Neural progenitor cell (in vitro differentiated cells): ENCODE measurements at regions not wholly inside any gene's neighbourhood (a gene's known extent, or its start where the extent isn't known, plus 50 kb on each side); places are given as distances from the start of the nearest gene placed in this dataset.

ENCODE experiments used
- DNase-seq: peaks from one replicate; pipeline ENCODE4 v3.0.0-alpha.2; 2016; ENCODE audit warnings: low spot score
- H2AFZ ChIP-seq: fragments of 200-600 bp; sonication (generic); replicated peaks from 2 replicates; pipeline ENCODE4 v1.6.1; 2016; ENCODE audit warnings: antibody characterized with exemption
- H3F3A ChIP-seq: fragments of 200-600 bp; sonication (generic); 2 replicates; pipeline ENCODE4 v1.6.1; 2016; ENCODE audit warnings: antibody characterized with exemption, low read depth
- H3K27ac ChIP-seq: fragments of 200-600 bp; sonication (generic); 2 replicates; pipeline ENCODE4 v1.5.1; 2016; ENCODE audit warnings: mild to moderate bottlenecking
- H3K27me3 ChIP-seq: fragments of 200-600 bp; sonication (generic); 2 replicates; pipeline ENCODE4 v1.6.1; 2016; ENCODE audit warnings: mild to moderate bottlenecking, moderate library complexity
- H3K36me3 ChIP-seq: fragments of 200-600 bp; sonication (generic); 2 replicates; pipeline ENCODE4 v1.5.1; 2016
- H3K4me1 ChIP-seq: fragments of 200-600 bp; sonication (generic); 2 replicates; pipeline ENCODE4 v1.6.1; 2016; ENCODE audit warnings: mixed run types
- H3K4me2 ChIP-seq: fragments of 200-600 bp; sonication (generic); 2 replicates; pipeline ENCODE4 v1.6.1; 2016
- H3K4me3 ChIP-seq: fragments of 200-600 bp; sonication (generic); 2 replicates; pipeline ENCODE4 v1.5.1; 2016
- H3K79me2 ChIP-seq: fragments of 200-600 bp; sonication (generic); 2 replicates; pipeline ENCODE4 v1.6.1; 2016; ENCODE audit warnings: low read depth
- H3K9ac ChIP-seq: fragments of 200-600 bp; sonication (generic); 2 replicates; pipeline ENCODE4 v1.6.1; 2016
- H3K9me3 ChIP-seq: fragments of 200-600 bp; sonication (generic); 2 replicates; pipeline ENCODE4 v1.5.1; 2016; ENCODE audit warnings: low read depth
- H4K20me1 ChIP-seq: fragments of 200-600 bp; sonication (generic); 2 replicates; pipeline ENCODE4 v1.6.1; 2016; ENCODE audit warnings: low read depth
- H3K27ac Mint-ChIP-seq: 3 replicates; pipeline ENCODE4 v1.8.0; 2021; ENCODE audit warnings: mixed read lengths
- H3K27me3 Mint-ChIP-seq: 2 replicates; pipeline ENCODE4 v1.8.0; 2022; ENCODE audit warnings: low read depth, mild to moderate bottlenecking, inconsistent platforms, moderate library complexity, mixed read lengths; ENCODE audit not compliant: insufficient read depth
- H3K36me3 Mint-ChIP-seq: 3 replicates; pipeline ENCODE4 v1.8.0; 2021; ENCODE audit warnings: mixed read lengths
- H3K4me1 Mint-ChIP-seq: 3 replicates; pipeline ENCODE4 v1.8.0; 2021; ENCODE audit warnings: mixed read lengths
- H3K4me3 Mint-ChIP-seq: 3 replicates; pipeline ENCODE4 v1.8.0; 2021; ENCODE audit warnings: mild to moderate bottlenecking, moderate library complexity, mixed read lengths
- H3K9me3 Mint-ChIP-seq: 3 replicates; pipeline ENCODE4 v1.8.0; 2020; ENCODE audit warnings: mixed read lengths
- EZH2 ChIP-seq: fragments of 200-600 bp; sonication (generic); IDR thresholded peaks from 2 replicates; pipeline ENCODE4 v1.6.1; 2017; ENCODE audit warnings: antibody characterized with exemption, mild to moderate bottlenecking, moderate library complexity
- EZH2phosphoT487 ChIP-seq: fragments of 200-600 bp; sonication (generic); IDR thresholded peaks from 2 replicates; pipeline ENCODE4 v1.6.1; 2017; ENCODE audit warnings: antibody characterized with exemption
- TF ChIP-seq, protein P1 (sequence below): fragments of 200-600 bp; sonication (generic); IDR thresholded peaks from 2 replicates; pipeline ENCODE4 v1.5.1; 2017; ENCODE audit warnings: antibody characterized with exemption, mild to moderate bottlenecking

DNA sequence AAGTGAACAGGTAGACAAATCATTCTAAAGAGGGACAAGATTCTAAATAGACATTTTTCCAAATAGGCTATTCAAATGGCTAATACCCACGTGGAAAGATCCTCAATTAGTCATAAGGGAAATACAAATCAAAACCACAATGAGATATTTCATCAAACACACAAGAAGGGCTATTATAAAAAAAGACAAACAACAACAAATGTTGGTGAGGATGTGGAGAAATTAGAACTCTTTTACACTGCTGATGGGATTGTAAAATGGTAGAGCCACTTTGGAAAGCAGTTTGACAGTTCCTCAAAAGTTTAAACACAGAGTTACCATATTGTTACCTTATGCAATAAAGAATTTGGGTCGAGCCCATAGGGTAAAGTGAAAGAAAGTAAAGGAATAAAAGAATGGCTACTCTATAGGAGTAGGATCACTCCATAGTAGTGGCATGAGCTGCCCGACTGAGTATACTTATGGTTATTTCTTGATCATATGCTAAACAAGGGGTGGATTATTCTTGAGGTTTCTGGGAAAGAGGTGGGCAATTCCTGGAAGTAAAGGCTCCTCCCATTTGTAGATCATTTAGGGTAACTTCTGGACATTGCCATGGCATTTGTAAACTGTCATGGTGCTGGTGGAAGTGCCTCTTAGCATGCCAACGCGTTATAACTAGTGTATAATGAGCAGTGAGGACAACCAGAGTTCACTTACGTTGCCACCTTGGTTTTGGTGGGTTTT is 58.9 kb upstream of the FAM9C start:
- Histone ChIP-seq H3K9ac (no peak overlapping the region), H3K36me3 (no peaks in the 10 kb centered on the region), H2AFZ (no peak overlapping the region), H3K9me3 (no peaks in the 10 kb centered on the region), H3K4me1 (peaks cover 5% of the 10 kb centered on the region), H3K4me2 (no peak overlapping the region), H3K79me2 (no peaks in the 10 kb centered on the region), H3K27me3 (no peaks in the 10 kb centered on the region), H3F3A (no peaks in the 10 kb centered on the region), H3K27ac (no peak overlapping the region), H4K20me1 (no peaks in the 10 kb centered on the region), H3K4me3 (no peak overlapping the region)
- TF ChIP-seq EZH2 (no peak), EZH2phosphoT487 (no peak)
- TF ChIP-seq, protein P1, sequence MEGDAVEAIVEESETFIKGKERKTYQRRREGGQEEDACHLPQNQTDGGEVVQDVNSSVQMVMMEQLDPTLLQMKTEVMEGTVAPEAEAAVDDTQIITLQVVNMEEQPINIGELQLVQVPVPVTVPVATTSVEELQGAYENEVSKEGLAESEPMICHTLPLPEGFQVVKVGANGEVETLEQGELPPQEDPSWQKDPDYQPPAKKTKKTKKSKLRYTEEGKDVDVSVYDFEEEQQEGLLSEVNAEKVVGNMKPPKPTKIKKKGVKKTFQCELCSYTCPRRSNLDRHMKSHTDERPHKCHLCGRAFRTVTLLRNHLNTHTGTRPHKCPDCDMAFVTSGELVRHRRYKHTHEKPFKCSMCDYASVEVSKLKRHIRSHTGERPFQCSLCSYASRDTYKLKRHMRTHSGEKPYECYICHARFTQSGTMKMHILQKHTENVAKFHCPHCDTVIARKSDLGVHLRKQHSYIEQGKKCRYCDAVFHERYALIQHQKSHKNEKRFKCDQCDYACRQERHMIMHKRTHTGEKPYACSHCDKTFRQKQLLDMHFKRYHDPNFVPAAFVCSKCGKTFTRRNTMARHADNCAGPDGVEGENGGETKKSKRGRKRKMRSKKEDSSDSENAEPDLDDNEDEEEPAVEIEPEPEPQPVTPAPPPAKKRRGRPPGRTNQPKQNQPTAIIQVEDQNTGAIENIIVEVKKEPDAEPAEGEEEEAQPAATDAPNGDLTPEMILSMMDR = no peak
- no peak overlapping the region for H3K4me3 Mint-ChIP-seq
- H3K9me3 Mint-ChIP-seq = peaks cover 11% of the 10 kb centered on the region
- H3K4me1 Mint-ChIP-seq = peaks cover 8% of the 10 kb centered on the region
- no peaks in the 10 kb centered on the region for H3K36me3 Mint-ChIP-seq
- H3K27me3 Mint-ChIP-seq = peaks cover 2% of the 10 kb centered on the region
- no peak overlapping the region for H3K27ac Mint-ChIP-seq
- no peak for DNase-seq

DNA sequence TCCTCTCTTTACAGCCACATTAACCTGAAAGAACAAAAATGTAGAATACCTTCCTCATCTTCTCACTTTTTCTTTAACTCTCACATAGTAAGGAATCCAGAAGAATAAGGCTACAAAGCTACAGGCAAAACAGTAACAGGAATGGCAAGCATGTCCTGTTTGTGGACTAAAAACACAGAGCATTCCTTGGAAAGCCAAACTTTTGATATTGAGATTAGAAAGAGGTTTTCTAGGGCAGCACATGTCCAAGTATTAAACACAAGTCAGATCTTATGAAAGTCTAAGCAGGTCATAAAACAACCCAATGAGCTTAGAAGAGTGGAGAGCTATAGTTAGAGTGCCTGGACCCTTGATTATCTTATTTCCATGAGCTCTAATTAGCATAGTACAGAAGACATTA is 58.2 kb upstream of the FAM9C start:
- H3K4me1 Mint-ChIP-seq = peaks cover 8% of the 10 kb centered on the region
- H3K9me3 Mint-ChIP-seq = peaks cover 11% of the 10 kb centered on the region
- no peak overlapping the region for H3K4me2 ChIP-seq

DNA sequence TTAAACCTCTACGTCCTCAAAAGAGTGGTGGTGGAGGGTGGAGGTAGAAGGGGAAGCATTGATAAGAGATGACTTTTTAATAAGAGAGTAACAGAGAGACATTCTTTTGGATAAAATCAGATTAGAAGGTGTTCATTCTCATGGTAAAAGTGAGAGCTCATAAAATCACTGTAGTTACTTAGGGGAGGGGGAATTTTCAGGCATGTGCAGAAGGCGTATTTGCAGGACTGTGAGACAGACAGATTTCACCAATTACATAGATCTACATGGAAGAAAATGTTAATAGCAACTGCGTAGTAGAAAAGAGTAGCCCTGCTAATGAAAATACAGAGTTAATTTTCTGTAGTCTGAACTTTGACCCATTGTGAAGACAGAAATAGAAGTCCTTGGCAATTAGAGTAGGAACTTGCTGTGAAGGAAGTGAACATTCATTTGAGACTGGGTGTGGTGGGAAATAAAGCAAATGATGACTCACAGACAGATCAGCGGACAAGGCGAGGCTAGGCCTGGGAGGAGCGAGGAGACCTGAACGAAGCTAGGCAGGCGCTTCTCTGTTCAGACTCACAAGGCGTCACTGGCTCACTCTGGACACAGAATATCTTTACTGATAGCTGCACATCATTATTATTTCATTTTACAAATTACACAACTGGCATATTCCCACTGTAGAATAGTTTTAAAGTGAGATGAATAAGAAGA is 57.2 kb upstream of the FAM9C start:
- Histone ChIP-seq H3F3A (no peaks in the 10 kb centered on the region), H2AFZ (no peak overlapping the region), H3K4me3 (no peak overlapping the region), H3K36me3 (no peaks in the 10 kb centered on the region), H3K9ac (no peak overlapping the region), H3K9me3 (no peaks in the 10 kb centered on the region), H3K4me1 (peaks cover 5% of the 10 kb centered on the region), H4K20me1 (no peaks in the 10 kb centered on the region), H3K4me2 (no peak overlapping the region), H3K27me3 (no peaks in the 10 kb centered on the region), H3K79me2 (no peaks in the 10 kb centered on the region), H3K27ac (no peak overlapping the region)
- TF ChIP-seq, protein P1 = no peak
- TF ChIP-seq EZH2 = no peak
- TF ChIP-seq EZH2phosphoT487 = no peak
- peaks cover 7% of the 10 kb centered on the region for H3K9me3 Mint-ChIP-seq
- H3K27ac Mint-ChIP-seq = no peak overlapping the region
- no peak overlapping the region for H3K4me3 Mint-ChIP-seq
- DNase-seq = no peak
- H3K27me3 Mint-ChIP-seq = peaks cover 2% of the 10 kb centered on the region
- no peaks in the 10 kb centered on the region for H3K36me3 Mint-ChIP-seq
- H3K4me1 Mint-ChIP-seq = peaks cover 8% of the 10 kb centered on the region

More for the DNA sequence above, 58.2 kb upstream of the FAM9C start:
- H3K36me3 Mint-ChIP-seq = no peaks in the 10 kb centered on the region
- no peak overlapping the region for H3K4me3 Mint-ChIP-seq
- Histone ChIP-seq H4K20me1 (no peaks in the 10 kb centered on the region), H3K4me1 (peaks cover 5% of the 10 kb centered on the region), H3K9me3 (no peaks in the 10 kb centered on the region), H2AFZ (no peak overlapping the region), H3K9ac (no peak overlapping the region), H3K27ac (no peak overlapping the region), H3F3A (no peaks in the 10 kb centered on the region), H3K36me3 (no peaks in the 10 kb centered on the region), H3K4me3 (no peak overlapping the region), H3K79me2 (no peaks in the 10 kb centered on the region), H3K27me3 (no peaks in the 10 kb centered on the region)
- H3K27me3 Mint-ChIP-seq = peaks cover 2% of the 10 kb centered on the region
- no peak overlapping the region for H3K27ac Mint-ChIP-seq
- TF ChIP-seq EZH2phosphoT487 (no peak), EZH2 (no peak)
- TF ChIP-seq, protein P1 = no peak
- no peak for DNase-seq
